Fibroblast of skin of right quadriceps (primary cell): ENCODE measurements at regions not wholly inside any gene's neighbourhood (a gene's known extent, or its start where the extent isn't known, plus 50 kb on each side); places are given as distances from the start of the nearest gene placed in this dataset.
"Not testable (repeated sequence)": the region's sequence is repeated elsewhere in the genome, so short reads cannot be mapped to it uniquely, and the experiment has no call there.

Source experiments
- DNase-seq: peaks from one replicate; pipeline ENCODE4 v3.0.0-alpha.2; 2013

GRCh38 chr3:86519819-86520218 is 471.1 kb downstream of the VGLL3 start:
- DNase-seq: no peak

GRCh38 chr3:86481636-86482035 is 509.3 kb downstream of the VGLL3 start:
- DNase-seq: no peak

GRCh38 chr3:86481031-86481430 is 509.9 kb downstream of the VGLL3 start:
- no peak for DNase-seq

- DNase-seq: no peak
Observed at GRCh38 chr3:86464180-86464579, 526.8 kb downstream of the VGLL3 start.

- DNase-seq: no peak
Observed at GRCh38 chr3:86451749-86452148, 539.2 kb downstream of the VGLL3 start.

GRCh38 chr3:86438544-86438943 is 552.4 kb downstream of the VGLL3 start:
- no peak for DNase-seq

GRCh38 chr3:86427343-86427742 is 563.6 kb downstream of the VGLL3 start:
- DNase-seq: no peak

GRCh38 chr3:86420990-86421739 is 569.8 kb downstream of the VGLL3 start:
- no peak for DNase-seq

GRCh38 chr3:86418861-86419260 is 572.1 kb downstream of the VGLL3 start:
- DNase-seq: no peak

GRCh38 chr3:86416334-86416733 is 574.6 kb downstream of the VGLL3 start:
- DNase-seq: no peak

- DNase-seq: no peak
Observed at GRCh38 chr3:86413645-86414044, 577.3 kb downstream of the VGLL3 start.

- DNase-seq: no peak
Observed at GRCh38 chr3:86410587-86410986, 580.4 kb downstream of the VGLL3 start.

GRCh38 chr3:86389759-86390158 is 601.2 kb downstream of the VGLL3 start:
- DNase-seq: not testable (repeated sequence)

- no peak for DNase-seq
Observed at GRCh38 chr3:86388820-86389219, 602.1 kb downstream of the VGLL3 start.

- DNase-seq: no peak
Observed at GRCh38 chr3:86382556-86382955, 608.4 kb downstream of the VGLL3 start.

GRCh38 chr3:86381247-86381646 is 609.7 kb downstream of the VGLL3 start:
- no peak for DNase-seq

- DNase-seq: no peak
Observed at GRCh38 chr3:86379280-86379679, 611.7 kb downstream of the VGLL3 start.

GRCh38 chr3:86378829-86379228 is 612.1 kb downstream of the VGLL3 start:
- DNase-seq: no peak

GRCh38 chr3:86335566-86335965 is 655.4 kb downstream of the VGLL3 start:
- not testable (repeated sequence) for DNase-seq

- DNase-seq: no peak
Observed at GRCh38 chr3:86333636-86334035, 657.3 kb downstream of the VGLL3 start.

GRCh38 chr3:86303935-86304334 is 687.0 kb downstream of the VGLL3 start:
- no peak for DNase-seq

- DNase-seq: no peak
Observed at GRCh38 chr3:86282106-86282787, 708.7 kb downstream of the VGLL3 start.

- DNase-seq: no peak
Observed at GRCh38 chr3:86269364-86270155, 721.4 kb downstream of the VGLL3 start.
